Right cardiac atrium (tissue), 5 donors: ENCODE measurements at regions not wholly inside any gene's neighbourhood (a gene's known extent, or its start where the extent isn't known, plus 50 kb on each side); places are given as distances from the start of the nearest gene placed in this dataset.

Experiments
- ATAC-seq, 2 donors: fragments of 200-7000 bp; cut with Tn5 transposase; one replicate each; pipeline versions ENCODE4 v1.8.0 to v1.9.1; 2020; ENCODE audit warnings: moderate library complexity in 2 of 2, mild to moderate bottlenecking in 1 of 2
- DNase-seq, 3 donors: peaks; one replicate each; pipeline ENCODE4 v3.0.0-alpha.2; 2020
- H3K27ac ChIP-seq: one replicate; pipeline ENCODE4 v1.5.1; 2013; ENCODE audit warnings: mild to moderate bottlenecking, low read length, control low read depth, moderate library complexity
- H3K27me3 ChIP-seq: one replicate; pipeline ENCODE4 v1.6.1; 2013; ENCODE audit not compliant: control insufficient read depth, insufficient read depth
- H3K4me1 ChIP-seq: one replicate; pipeline ENCODE4 v1.6.1; 2013; ENCODE audit warnings: low read length; ENCODE audit not compliant: control insufficient read depth, insufficient read depth
- H3K4me3 ChIP-seq: one replicate; pipeline ENCODE4 v1.5.1; 2013; ENCODE audit warnings: low read length, control low read depth
- H3K9me3 ChIP-seq: one replicate; pipeline ENCODE4 v1.6.1; 2013; ENCODE audit warnings: low read length; ENCODE audit not compliant: control insufficient read depth
- WGBS: extraction: QIAGEN DNeasy Blood & Tissue Kit; methylation state at CpG from one replicate; pipeline ENCODE4 v1.1.7; 2013; 5-methylcytosine and 5-hydroxymethylcytosine counted together
- intact Hi-C, 4 donors: fragments of 100-400 bp; cut with DNase I; formaldehyde crosslinking; loops; one replicate each; pipeline versions ENCODE4 v1.11.0 to v1.14.0; 2022 to 2023
- donor health status: healthy with polysubstance abuse.
- donor health status: DM: no; HTN: yes; CAD: no.
- donor health status: DM: no; HTN: no; CAD: no.
- donor health status: DM: no; HTN: yes; CAD: no; lungs with severe emphysema.
- donor health status: DM: yes; HTN: yes; CAD: no.

DNA sequence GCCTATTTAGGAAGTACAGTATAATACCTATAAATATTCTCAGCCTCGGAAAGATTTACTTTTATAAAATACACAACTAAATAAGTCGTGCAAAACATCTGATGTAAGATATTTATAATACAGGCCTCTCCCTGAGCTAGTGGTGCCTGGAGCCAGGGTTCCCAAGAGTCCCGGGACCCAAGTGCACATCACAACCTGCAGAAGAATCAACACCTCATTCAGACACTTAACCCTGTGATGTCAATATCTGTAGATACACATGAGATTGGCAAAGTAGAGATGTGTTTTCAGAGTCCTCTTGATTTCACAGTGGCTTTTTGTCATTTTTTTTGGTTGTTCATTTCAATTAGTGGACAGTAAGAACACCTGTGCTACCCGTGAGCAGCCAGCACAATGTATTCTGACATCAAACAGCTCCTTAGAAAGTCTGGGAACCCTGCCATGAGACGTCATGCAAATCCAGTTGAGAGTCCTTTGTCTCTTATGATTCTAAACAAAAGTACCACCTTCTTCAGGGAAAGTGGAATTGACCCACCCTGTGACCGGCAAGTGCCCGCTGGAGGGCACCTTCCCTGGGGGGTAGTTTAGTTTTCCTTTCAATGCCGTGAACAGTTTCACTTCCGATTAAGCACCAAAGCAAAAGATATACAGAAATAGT, 101.6 kb downstream of the DACT2 start:
- DNase-seq (no peak), ATAC-seq (no peak)
- no peaks in the 10 kb centered on the region for H3K9me3 ChIP-seq
- no peaks in the 10 kb centered on the region for H3K27me3 ChIP-seq
- intact Hi-C loops = no loop called here
- 64% methylated on average over 9 of the region's 9 CpGs for WGBS
- H3K27ac ChIP-seq = no peak overlapping the region
- no peak overlapping the region for H3K4me3 ChIP-seq
- peaks cover 4% of the 10 kb centered on the region for H3K4me1 ChIP-seq

GRCh38 chr6:168217216-168217879, 102.2 kb downstream of the DACT2 start:
- WGBS = 93% methylated on average over 24 of the region's 24 CpGs
- no peak for DNase-seq
- peaks cover 4% of the 10 kb centered on the region for H3K4me1 ChIP-seq
- no peak overlapping the region for H3K27ac ChIP-seq
- intact Hi-C loops = no loop called here
- ATAC-seq = no peak
- no peaks in the 10 kb centered on the region for H3K27me3 ChIP-seq
- H3K4me3 ChIP-seq = no peak overlapping the region
- H3K9me3 ChIP-seq = no peaks in the 10 kb centered on the region

- 76% methylated on average over 16 of the region's 16 CpGs for WGBS
- no peak for ATAC-seq
- H3K4me1 ChIP-seq = peaks cover 4% of the 10 kb centered on the region
- no peak for DNase-seq
- no peak overlapping the region for H3K4me3 ChIP-seq
- no peaks in the 10 kb centered on the region for H3K9me3 ChIP-seq
- intact Hi-C loops = no loop called here
- no peaks in the 10 kb centered on the region for H3K27me3 ChIP-seq
- H3K27ac ChIP-seq = no peak overlapping the region
Observed at GRCh38 chr6:168216751-168217191, 102.8 kb downstream of the DACT2 start.

DNA sequence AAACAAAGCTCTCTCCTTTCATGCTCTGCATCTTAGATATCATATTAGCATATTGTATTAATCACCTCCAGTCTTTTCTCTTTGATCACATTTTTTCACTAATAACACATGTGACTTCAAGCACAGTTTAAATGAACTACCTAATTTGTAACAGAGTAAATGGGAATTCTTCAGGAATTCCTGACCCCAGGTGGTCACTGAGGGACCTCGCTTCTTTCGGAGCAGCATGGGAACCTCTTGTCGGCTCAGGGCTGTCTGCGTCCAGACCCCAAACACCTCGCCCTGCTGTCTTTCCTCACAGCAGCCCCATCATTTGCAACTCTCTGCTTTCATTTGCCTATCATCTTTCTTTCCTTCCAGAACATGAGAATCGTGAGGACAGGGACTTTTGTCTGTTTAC, 103.5 kb downstream of the DACT2 start:
- no peaks in the 10 kb centered on the region for H3K9me3 ChIP-seq
- intact Hi-C loops = no loop called here
- DNase-seq (no peak), ATAC-seq (no peak)
- WGBS = 61% methylated on average over 6 of the region's 6 CpGs
- H3K4me1 ChIP-seq = peaks cover 4% of the 10 kb centered on the region
- no peak overlapping the region for H3K4me3 ChIP-seq
- no peaks in the 10 kb centered on the region for H3K27me3 ChIP-seq
- no peak overlapping the region for H3K27ac ChIP-seq

DNA sequence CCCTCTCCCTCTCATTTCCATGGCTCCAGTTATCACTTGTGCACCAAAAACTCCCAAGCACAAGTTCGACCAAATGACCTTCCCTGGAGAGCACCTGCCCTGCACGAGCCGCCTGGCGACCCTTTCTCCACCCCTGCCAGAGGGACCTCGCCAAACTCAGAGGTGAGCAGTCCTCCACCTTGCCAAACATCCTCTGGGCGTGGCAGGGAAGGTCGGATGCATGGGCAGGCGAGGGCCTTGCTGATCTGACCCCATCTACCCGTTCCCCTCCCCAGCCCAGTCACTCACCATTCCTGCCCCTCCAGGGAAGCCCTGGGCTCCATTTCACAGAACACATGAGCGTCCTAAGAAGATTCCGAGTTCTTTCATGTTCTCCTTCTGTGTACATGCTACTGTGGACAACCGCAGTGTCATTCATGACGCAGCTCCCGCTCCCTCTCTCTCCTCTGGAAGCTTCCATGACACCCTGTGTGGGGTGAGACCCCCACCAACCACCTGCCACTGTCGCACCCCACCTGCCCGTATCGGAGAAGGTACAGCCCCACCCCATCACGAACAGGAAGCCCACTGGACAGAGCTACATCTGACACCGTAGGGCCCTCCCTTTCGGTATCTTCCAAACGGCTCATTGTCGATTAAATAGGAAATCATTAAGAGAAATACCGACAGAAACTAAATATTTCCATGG, 104.3 kb downstream of the DACT2 start:
- Histone ChIP-seq H3K4me1 (peaks cover 4% of the 10 kb centered on the region), H3K27me3 (no peaks in the 10 kb centered on the region), H3K9me3 (no peaks in the 10 kb centered on the region), H3K4me3 (no peak overlapping the region), H3K27ac (no peak overlapping the region)
- 86% methylated on average over 23 of the region's 23 CpGs for WGBS
- ATAC-seq (no peak), DNase-seq (no peak)
- intact Hi-C loops = no loop called here

GRCh38 chr6:168214586-168215104, 104.9 kb downstream of the DACT2 start:
- Histone ChIP-seq H3K9me3 (no peaks in the 10 kb centered on the region), H3K27ac (no peak overlapping the region), H3K4me3 (no peak overlapping the region), H3K27me3 (no peaks in the 10 kb centered on the region), H3K4me1 (peaks cover 4% of the 10 kb centered on the region)
- DNase-seq (no peak), ATAC-seq (no peak)
- intact Hi-C loops = no loop called here
- WGBS = 88% methylated on average over 17 of the region's 17 CpGs

DNA sequence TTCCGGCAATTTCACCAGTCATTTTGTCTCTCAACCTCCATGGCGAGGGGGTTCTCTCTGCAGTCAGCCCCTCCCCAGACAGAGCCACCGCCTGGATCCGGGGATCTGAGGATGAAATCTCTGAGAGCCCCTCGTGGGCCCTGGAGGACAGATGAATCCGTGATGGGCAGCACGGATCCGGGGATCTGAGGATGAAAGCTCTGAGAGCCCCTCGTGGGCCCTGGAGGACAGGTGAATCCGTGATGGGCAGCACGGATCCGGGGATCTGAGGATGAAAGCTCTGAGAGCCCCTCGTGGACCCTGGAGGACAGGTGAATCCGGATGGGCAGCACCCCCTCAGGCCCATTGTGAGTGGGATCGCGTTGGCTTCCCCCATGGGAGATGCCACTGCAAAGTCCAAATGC, 106.5 kb downstream of the DACT2 start:
- H3K9me3 ChIP-seq = no peaks in the 10 kb centered on the region
- H3K27ac ChIP-seq = no peak overlapping the region
- WGBS = 91% methylated on average over 16 of the region's 16 CpGs
- ATAC-seq (no peak), DNase-seq (no peak)
- intact Hi-C loops = no loop called here
- H3K4me1 ChIP-seq = no peaks in the 10 kb centered on the region
- H3K4me3 ChIP-seq = no peak overlapping the region
- no peaks in the 10 kb centered on the region for H3K27me3 ChIP-seq

DNA sequence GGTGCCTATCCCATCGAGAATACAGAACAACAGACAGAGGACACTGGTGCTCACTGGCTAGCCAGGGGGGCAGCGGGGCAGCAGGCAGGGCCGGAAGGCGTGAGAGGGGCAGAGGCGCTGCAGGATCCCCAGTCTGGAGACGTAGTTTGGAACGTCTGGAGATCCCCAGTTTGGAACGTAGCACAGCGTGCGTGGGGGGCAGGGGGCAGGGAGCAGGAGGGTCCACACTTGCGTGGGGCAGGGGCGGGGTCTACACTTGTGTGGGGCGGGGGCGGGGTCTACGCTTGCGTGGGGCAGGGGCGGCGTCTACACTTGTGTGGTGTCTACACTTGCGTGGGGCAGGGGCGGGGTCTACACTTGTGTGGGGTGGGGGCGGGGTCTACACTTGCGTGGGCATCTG, 107.2 kb downstream of the DACT2 start:
- ATAC-seq (no peak), DNase-seq (no peak)
- H3K27me3 ChIP-seq = no peaks in the 10 kb centered on the region
- no peak overlapping the region for H3K4me3 ChIP-seq
- no peak overlapping the region for H3K27ac ChIP-seq
- intact Hi-C loops = no loop called here
- 93% methylated on average over 22 of the region's 22 CpGs for WGBS
- H3K4me1 ChIP-seq = no peaks in the 10 kb centered on the region
- no peaks in the 10 kb centered on the region for H3K9me3 ChIP-seq

DNA sequence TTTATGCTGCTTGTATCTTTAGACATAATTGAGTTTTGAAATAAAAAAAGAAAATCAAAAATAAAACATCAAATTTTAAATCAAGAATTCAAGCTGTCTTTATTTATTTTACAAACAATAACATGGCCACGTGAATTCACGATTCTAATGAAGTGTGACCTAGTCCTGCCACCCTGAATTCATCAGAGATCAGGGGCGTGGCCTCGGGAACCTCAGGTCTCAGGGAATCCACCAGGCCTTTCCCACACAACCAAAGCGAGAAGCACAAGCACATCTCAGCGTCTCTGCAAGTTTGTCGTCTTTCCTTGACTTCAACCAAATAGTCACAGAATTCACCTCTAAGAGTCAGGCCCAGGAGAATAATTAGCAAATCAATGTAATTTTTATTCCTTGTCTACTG, 107.9 kb downstream of the DACT2 start:
- H3K27ac ChIP-seq = no peak overlapping the region
- intact Hi-C loops = no loop called here
- WGBS = 88% methylated on average over 7 of the region's 7 CpGs

GRCh38 chr6:168210239-168211105, 109.1 kb downstream of the DACT2 start:
- intact Hi-C loops = no loop called here
- H3K4me3 ChIP-seq = no peak overlapping the region
- H3K4me1 ChIP-seq = no peaks in the 10 kb centered on the region
- no peaks in the 10 kb centered on the region for H3K27me3 ChIP-seq
- H3K9me3 ChIP-seq = no peaks in the 10 kb centered on the region
- 81% methylated on average over 16 of the region's 16 CpGs for WGBS
- no peak for ATAC-seq
- H3K27ac ChIP-seq = no peak overlapping the region
- DNase-seq = no peak

More for the DNA sequence above, 107.9 kb downstream of the DACT2 start:
- no peak for ATAC-seq
- Histone ChIP-seq H3K4me3 (no peak overlapping the region), H3K9me3 (no peaks in the 10 kb centered on the region), H3K4me1 (no peaks in the 10 kb centered on the region), H3K27me3 (no peaks in the 10 kb centered on the region)
- DNase-seq = no peak
